ENCODE measurements at regions not wholly inside any gene's neighbourhood (a gene's known extent, or its start where the extent isn't known, plus 50 kb on each side); places are given as distances from the start of the nearest gene placed in this dataset.
A peak's percentile ranks its signal among the peaks of the same experiment; 100 is the strongest.

DNA sequence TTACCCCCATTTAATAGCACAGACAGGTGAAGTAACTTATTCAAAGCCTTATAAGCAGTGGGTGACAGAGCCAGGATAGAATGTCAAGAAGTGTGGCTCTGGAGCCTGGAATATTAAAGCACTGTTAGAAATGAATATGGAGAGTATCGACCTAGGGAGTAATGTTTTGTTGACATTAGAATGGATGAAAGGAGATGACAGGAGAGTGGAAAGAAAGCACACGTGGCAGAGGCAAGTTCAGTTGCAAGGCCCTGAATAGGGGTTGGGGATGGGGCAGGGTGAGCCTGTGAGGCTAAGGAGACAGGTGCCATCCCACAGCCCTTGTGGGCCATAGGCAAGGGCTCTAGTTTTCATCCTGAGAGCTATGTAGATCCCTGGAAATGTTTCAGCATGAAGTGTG is 125.5 kb upstream of the PLXNA2 start:
- DNase-seq (ENCODE audit: extremely low spot score), result no peak
- ChIA-PET CTCF (no interaction called here), POLR2A (no interaction called here)
- TF ChIP-seq SP1 (IDR thresholded peaks at IDR 0.05), result no peak
- TF ChIP-seq LEF1 (IDR thresholded peaks at IDR 0.05; ENCODE audit: borderline replicate concordance), result no peak
- TF ChIP-seq FOXK2 (IDR thresholded peaks at IDR 0.05), result no peak
- TF ChIP-seq, protein P1, sequence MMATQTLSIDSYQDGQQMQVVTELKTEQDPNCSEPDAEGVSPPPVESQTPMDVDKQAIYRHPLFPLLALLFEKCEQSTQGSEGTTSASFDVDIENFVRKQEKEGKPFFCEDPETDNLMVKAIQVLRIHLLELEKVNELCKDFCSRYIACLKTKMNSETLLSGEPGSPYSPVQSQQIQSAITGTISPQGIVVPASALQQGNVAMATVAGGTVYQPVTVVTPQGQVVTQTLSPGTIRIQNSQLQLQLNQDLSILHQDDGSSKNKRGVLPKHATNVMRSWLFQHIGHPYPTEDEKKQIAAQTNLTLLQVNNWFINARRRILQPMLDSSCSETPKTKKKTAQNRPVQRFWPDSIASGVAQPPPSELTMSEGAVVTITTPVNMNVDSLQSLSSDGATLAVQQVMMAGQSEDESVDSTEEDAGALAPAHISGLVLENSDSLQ (IDR thresholded peaks at IDR 0.05), result no peak
- no peak for TF ChIP-seq FOXM1 (IDR thresholded peaks at IDR 0.05; ENCODE audit: borderline replicate concordance)

DNA sequence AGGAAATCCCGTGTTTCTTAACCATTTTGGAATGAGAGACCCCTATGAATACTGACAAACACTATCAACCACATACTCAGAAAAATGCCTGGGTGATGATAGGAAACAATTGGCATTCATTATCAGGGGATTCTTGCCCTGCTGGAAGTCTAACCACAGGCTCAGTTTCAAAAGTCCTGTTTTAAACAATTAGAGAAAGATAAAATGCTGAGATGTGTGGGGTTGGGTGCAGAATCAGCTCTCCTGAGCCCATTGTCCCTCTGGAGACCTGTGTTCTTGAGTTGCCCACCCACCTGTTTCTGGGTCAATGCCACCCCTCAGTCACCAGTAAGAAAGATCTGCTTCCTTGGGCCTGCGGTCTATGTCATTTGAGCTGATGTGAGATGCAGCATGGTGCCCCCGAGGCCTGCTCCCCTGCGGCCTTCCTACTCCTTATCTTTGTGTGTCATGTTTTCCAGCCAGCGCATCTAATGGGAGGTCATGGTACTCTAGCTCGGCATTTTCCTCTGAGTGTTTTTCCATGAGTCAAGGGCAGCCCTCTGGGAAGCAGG is 130.3 kb upstream of the PLXNA2 start:
- DNase-seq (ENCODE audit: extremely low spot score), result peak; percentile 43
- CTCF ChIA-PET, result no interaction called here
- TF ChIP-seq SP1 (IDR thresholded peaks at IDR 0.05) (no peak), FOXK2 (IDR thresholded peaks at IDR 0.05) (no peak), LEF1 (IDR thresholded peaks at IDR 0.05; ENCODE audit: borderline replicate concordance) (no peak), FOXM1 (IDR thresholded peaks at IDR 0.05; ENCODE audit: borderline replicate concordance) (no peak), FOXA1 (IDR thresholded peaks at IDR 0.05) (no peak), ARNT (IDR thresholded peaks at IDR 0.05) (no peak), L3MBTL2 (conservative IDR thresholded peaks at IDR 0.05) (no peak), NFRKB (IDR thresholded peaks at IDR 0.05) (no peak), TARDBP (IDR thresholded peaks at IDR 0.05) (no peak), ZNF384 (IDR thresholded peaks at IDR 0.05) (no peak), HDGF (IDR thresholded peaks at IDR 0.05; ENCODE audit: borderline replicate concordance) (no peak), SUZ12 (IDR thresholded peaks at IDR 0.05) (no peak)
- TF ChIP-seq, protein P1 (IDR thresholded peaks at IDR 0.05), result no peak
- POLR2A ChIA-PET, result no interaction called here

DNA sequence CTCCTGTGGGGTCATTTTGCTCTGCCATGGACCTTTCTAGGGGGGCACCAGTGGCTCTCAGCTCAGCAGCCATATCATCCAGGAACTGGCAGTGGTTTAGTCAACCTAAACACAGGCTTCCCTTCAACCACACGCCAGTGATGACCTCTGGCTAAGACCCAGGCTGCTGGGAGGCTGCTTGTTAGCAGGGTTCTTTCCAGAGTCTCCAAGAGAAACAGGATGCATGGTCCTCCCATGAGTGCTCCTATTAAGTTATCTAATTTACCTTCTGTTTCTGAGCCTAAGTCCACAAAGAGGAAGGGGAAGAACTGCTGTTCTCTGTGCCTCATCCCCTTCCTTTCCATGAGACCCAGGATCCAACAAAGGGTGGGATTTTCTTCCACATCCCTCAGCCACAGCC is 137.3 kb upstream of the PLXNA2 start:
- CTCF ChIA-PET, result no interaction called here

DNA sequence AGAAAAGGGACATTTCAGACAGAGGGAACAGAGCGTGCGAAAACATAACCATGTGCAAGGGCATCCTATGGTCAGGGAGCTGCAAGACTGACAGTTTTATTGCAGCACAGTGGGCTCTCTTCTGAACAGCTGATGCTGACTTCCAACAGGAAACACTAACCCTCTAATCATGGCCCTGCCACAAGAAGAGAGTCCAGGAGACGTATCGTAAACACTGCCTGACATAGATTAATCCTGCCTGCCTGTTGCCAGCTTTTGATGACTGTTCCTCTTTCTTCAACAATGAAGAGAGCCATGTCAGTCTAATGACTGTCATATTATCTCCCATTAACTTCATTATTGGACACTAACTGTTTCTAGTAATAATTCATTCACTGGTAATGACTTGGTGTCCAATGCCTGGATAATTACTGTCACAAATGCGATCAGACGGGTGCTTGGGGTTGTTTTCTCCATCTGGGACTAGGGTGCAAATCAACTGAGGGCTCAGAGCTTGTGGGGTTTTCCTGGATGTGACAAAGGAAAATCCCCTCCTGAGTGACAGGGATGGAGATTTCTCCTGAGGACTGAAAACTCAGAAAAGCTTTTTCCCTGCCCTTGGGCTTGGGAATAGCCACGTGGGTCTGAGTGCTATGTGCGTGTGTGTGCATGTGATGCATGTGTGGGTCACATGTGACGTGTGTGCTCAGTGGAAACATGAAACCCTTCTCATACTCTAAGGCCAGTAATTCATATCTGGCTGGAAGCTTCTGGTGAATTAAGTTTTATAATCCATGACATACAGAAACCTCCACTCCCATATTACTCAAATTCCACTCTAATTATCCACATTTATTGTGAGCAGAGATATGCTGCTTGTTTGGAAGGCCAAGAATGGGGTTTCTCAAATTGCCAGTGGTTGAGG is 144.0 kb upstream of the PLXNA2 start:
- ChIA-PET CTCF (no interaction called here), POLR2A (no interaction called here)
- no peak for DNase-seq (ENCODE audit: extremely low spot score)
- TF ChIP-seq NFRKB (IDR thresholded peaks at IDR 0.05), result no peak
- TF ChIP-seq FOXK2 (IDR thresholded peaks at IDR 0.05), result no peak
- TF ChIP-seq, protein P1 (IDR thresholded peaks at IDR 0.05), result peak; percentile 70
- TF ChIP-seq HDGF (IDR thresholded peaks at IDR 0.05; ENCODE audit: borderline replicate concordance), result no peak

More for the DNA sequence above, 137.3 kb upstream of the PLXNA2 start:
- TF ChIP-seq, protein P1 (IDR thresholded peaks at IDR 0.05), result no peak
- no peak for TF ChIP-seq SP1 (IDR thresholded peaks at IDR 0.05)
- no peak for TF ChIP-seq ZNF384 (IDR thresholded peaks at IDR 0.05)
- no peak for TF ChIP-seq TARDBP (IDR thresholded peaks at IDR 0.05)
- TF ChIP-seq FOXA1 (IDR thresholded peaks at IDR 0.05), result no peak
- TF ChIP-seq CTBP1 (IDR thresholded peaks at IDR 0.05; ENCODE audit: borderline replicate concordance), result no peak
- TF ChIP-seq NFRKB (IDR thresholded peaks at IDR 0.05), result no peak
- TF ChIP-seq BHLHE40 (IDR thresholded peaks at IDR 0.05; ENCODE audit: borderline replicate concordance), result no peak
- no peak for TF ChIP-seq ELF4 (IDR thresholded peaks at IDR 0.05)
- no peak for TF ChIP-seq L3MBTL2 (conservative IDR thresholded peaks at IDR 0.05)
- TF ChIP-seq LEF1 (IDR thresholded peaks at IDR 0.05; ENCODE audit: borderline replicate concordance), result no peak
- no peak for TF ChIP-seq FOXK2 (IDR thresholded peaks at IDR 0.05)
- no peak for TF ChIP-seq HDGF (IDR thresholded peaks at IDR 0.05; ENCODE audit: borderline replicate concordance)
- TF ChIP-seq ARNT (IDR thresholded peaks at IDR 0.05), result no peak
- TF ChIP-seq SUZ12 (IDR thresholded peaks at IDR 0.05), result no peak
- no peak for TF ChIP-seq FOXM1 (IDR thresholded peaks at IDR 0.05; ENCODE audit: borderline replicate concordance)
- POLR2A ChIA-PET, result no interaction called here
- no peak for DNase-seq (ENCODE audit: extremely low spot score)

DNA sequence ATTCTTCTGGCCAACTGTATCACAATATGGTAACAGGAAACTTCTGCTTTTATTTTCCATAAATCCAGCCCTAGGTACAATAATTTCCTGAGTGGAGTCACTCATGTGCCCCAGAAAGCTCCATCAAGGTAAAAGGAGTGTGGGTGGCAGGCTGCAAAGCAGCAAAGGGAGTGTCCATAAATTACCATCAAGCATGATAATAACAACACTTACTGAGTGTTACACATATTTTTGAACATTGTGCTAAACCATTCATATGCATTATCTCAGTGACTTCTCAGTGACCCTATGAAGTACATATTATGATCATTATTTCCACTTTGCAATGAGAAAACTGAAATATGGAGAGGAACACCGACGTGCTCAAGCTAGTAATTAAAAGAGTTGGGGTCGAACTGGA is 149.2 kb upstream of the PLXNA2 start:
- no peak for DNase-seq (ENCODE audit: extremely low spot score)
- ChIA-PET CTCF (no interaction called here), POLR2A (no interaction called here)

More for the DNA sequence above, 149.2 kb upstream of the PLXNA2 start:
- TF ChIP-seq HDGF (IDR thresholded peaks at IDR 0.05; ENCODE audit: borderline replicate concordance) (no peak), FOXK2 (IDR thresholded peaks at IDR 0.05) (no peak), SUZ12 (IDR thresholded peaks at IDR 0.05) (no peak), CTBP1 (IDR thresholded peaks at IDR 0.05; ENCODE audit: borderline replicate concordance) (no peak), FOXA1 (IDR thresholded peaks at IDR 0.05) (no peak), TARDBP (IDR thresholded peaks at IDR 0.05) (no peak), LEF1 (IDR thresholded peaks at IDR 0.05; ENCODE audit: borderline replicate concordance) (no peak), ELF4 (IDR thresholded peaks at IDR 0.05) (no peak), FOXM1 (IDR thresholded peaks at IDR 0.05; ENCODE audit: borderline replicate concordance) (no peak)
- TF ChIP-seq, protein P1 (IDR thresholded peaks at IDR 0.05), result no peak
